Naive thymus-derived CD4-positive, alpha-beta T cell (primary cell): ENCODE measurements at regions not wholly inside any gene's neighbourhood (a gene's known extent, or its start where the extent isn't known, plus 50 kb on each side); places are given as distances from the start of the nearest gene placed in this dataset.

Experiments
- ATAC-seq: fragments of 150-1000 bp; cut with Tn5 transposase; 2 replicates; pipeline ENCODE4 v1.10.0; 2021; ENCODE audit warnings: mild to moderate bottlenecking, moderate library complexity
- CTCF ChIA-PET: fragments of 350-600 bp; sonication (Branson Sonifier 250); formaldehyde crosslinking; loops from one replicate; lab custom pipeline; 2021; ENCODE audit warnings: antibody characterized with exemption; lab: Charles Lee
- POLR2A ChIA-PET: fragments of 350-600 bp; sonication (Branson Sonifier 250); formaldehyde crosslinking; loops from one replicate; lab custom pipeline; 2021; ENCODE audit warnings: antibody characterized with exemption, inconsistent platforms; lab: Charles Lee
- DNase-seq, 9 donors: peaks; one replicate each; pipeline versions ENCODE4 v3.0.0 to v3.0.0-alpha.2; 2020 to 2022; ENCODE audit warnings: mixed read lengths in 1 of 9
- H3K27ac ChIP-seq: one replicate; pipeline ENCODE4 v1.7.0; 2013; ENCODE audit warnings: mild to moderate bottlenecking, low read depth, low read length, moderate library complexity
- H3K27me3 ChIP-seq, 2 donors: one replicate each; pipeline ENCODE4 v1.7.0; 2013; ENCODE audit warnings: low read length in 2 of 2, mild to moderate bottlenecking in 2 of 2, moderate library complexity in 2 of 2; ENCODE audit not compliant: control insufficient read depth in 2 of 2, insufficient read depth in 2 of 2
- H3K36me3 ChIP-seq, 3 experiments: 1 replicate in 2 of 3; 2 replicates in 1 of 3; pipeline ENCODE4 v1.7.0; 2013; ENCODE audit warnings: low read length in 3 of 3, mild to moderate bottlenecking in 3 of 3, moderate library complexity in 1 of 3; ENCODE audit not compliant: insufficient read depth in 3 of 3, control insufficient read depth in 2 of 3
- H3K4me1 ChIP-seq, 2 donors: one replicate each; pipeline ENCODE4 v1.7.0; 2013; ENCODE audit warnings: low read length in 2 of 2, mild to moderate bottlenecking in 2 of 2, moderate library complexity in 1 of 2; ENCODE audit not compliant: control insufficient read depth in 2 of 2, insufficient read depth in 2 of 2
- H3K4me3 ChIP-seq: 2 replicates; pipeline ENCODE4 v1.7.0; 2013; ENCODE audit warnings: mild to moderate bottlenecking, low read length
- H3K9me3 ChIP-seq, 3 experiments: 1 replicate in 2 of 3; 2 replicates in 1 of 3; pipeline ENCODE4 v1.7.0; 2013; ENCODE audit warnings: low read length in 3 of 3; ENCODE audit not compliant: control insufficient read depth in 2 of 3
- H3K27ac Mint-ChIP-seq, 9 donors: one replicate each; pipeline ENCODE4 v1.8.0; 2020 to 2022; ENCODE audit warnings: mixed read lengths in 9 of 9, mild to moderate bottlenecking in 8 of 9, moderate library complexity in 5 of 9, inconsistent platforms in 2 of 9
- H3K27me3 Mint-ChIP-seq, 5 donors: one replicate each; pipeline ENCODE4 v1.8.0; 2021 to 2022; ENCODE audit warnings: mixed read lengths in 5 of 5, mild to moderate bottlenecking in 1 of 5
- H3K36me3 Mint-ChIP-seq, 5 donors: one replicate each; pipeline ENCODE4 v1.8.0; 2020 to 2022; ENCODE audit warnings: mixed read lengths in 5 of 5, mild to moderate bottlenecking in 3 of 5, inconsistent platforms in 1 of 5
- H3K4me1 Mint-ChIP-seq, 7 donors: one replicate each; pipeline ENCODE4 v1.8.0; 2020 to 2022; ENCODE audit warnings: mixed read lengths in 7 of 7, mild to moderate bottlenecking in 3 of 7, inconsistent platforms in 1 of 7
- H3K4me3 Mint-ChIP-seq, 10 donors: one replicate each; pipeline ENCODE4 v1.8.0; 2020 to 2022; ENCODE audit warnings: mild to moderate bottlenecking in 10 of 10, mixed read lengths in 10 of 10, moderate library complexity in 6 of 10, inconsistent platforms in 2 of 10
- H3K9me3 Mint-ChIP-seq, 11 donors: one replicate each; pipeline ENCODE4 v1.8.0; 2020 to 2022; ENCODE audit warnings: mixed read lengths in 11 of 11, mild to moderate bottlenecking in 4 of 11, inconsistent platforms in 1 of 11, moderate library complexity in 1 of 11
- intact Hi-C, 2 donors: fragments of 100-400 bp; cut with micrococcal nuclease; formaldehyde crosslinking; loops; one replicate each; pipeline ENCODE4 v1.15.1; 2023

- Mint-ChIP-seq H3K27me3 (no peaks in the 10 kb centered on the region), H3K27ac (no peak overlapping the region), H3K36me3 (no peaks in the 10 kb centered on the region), H3K9me3 (peaks cover 0 to 10% (median 2%) of the 10 kb centered on the region in 11 donors), H3K4me3 (no peak overlapping the region), H3K4me1 (no peaks in the 10 kb centered on the region)
- ChIA-PET CTCF (no interaction called here), POLR2A (no interaction called here)
- Histone ChIP-seq H3K4me1 (no peaks in the 10 kb centered on the region), H3K9me3 (no peaks in the 10 kb centered on the region), H3K4me3 (no peak overlapping the region), H3K36me3 (no peaks in the 10 kb centered on the region), H3K27me3 (no peaks in the 10 kb centered on the region), H3K27ac (no peak overlapping the region)
- intact Hi-C loops = no loop called here
- ATAC-seq = no peak
- DNase-seq = no peak
These were observed 403.4 kb upstream of the CDH7 start for GRCh38 chr18:65347446-65347845.

- Mint-ChIP-seq H3K4me1 (no peaks in the 10 kb centered on the region), H3K9me3 (peaks cover 0 to 10% (median 3%) of the 10 kb centered on the region in 11 donors), H3K27me3 (no peaks in the 10 kb centered on the region), H3K36me3 (no peaks in the 10 kb centered on the region), H3K27ac (no peak overlapping the region), H3K4me3 (no peak overlapping the region)
- DNase-seq (no peak), ATAC-seq (no peak)
- ChIA-PET CTCF (no interaction called here), POLR2A (no interaction called here)
- Histone ChIP-seq H3K27ac (no peak overlapping the region), H3K4me3 (no peak overlapping the region), H3K27me3 (no peaks in the 10 kb centered on the region), H3K36me3 (no peaks in the 10 kb centered on the region), H3K4me1 (no peaks in the 10 kb centered on the region), H3K9me3 (no peaks in the 10 kb centered on the region)
- intact Hi-C loops = no loop called here
These were observed 404.7 kb upstream of the CDH7 start for GRCh38 chr18:65346086-65346485.

GRCh38 chr18:65343571-65343970 lies 407.2 kb upstream of the CDH7 start:
- H3K4me1 Mint-ChIP-seq = no peaks in the 10 kb centered on the region
- Histone ChIP-seq H3K27ac (no peak overlapping the region), H3K9me3 (no peaks in the 10 kb centered on the region), H3K27me3 (no peaks in the 10 kb centered on the region), H3K4me1 (no peaks in the 10 kb centered on the region), H3K36me3 (no peaks in the 10 kb centered on the region), H3K4me3 (no peak overlapping the region)
- DNase-seq (no peak), ATAC-seq (no peak)
- H3K9me3 Mint-ChIP-seq = peaks cover 0 to 11% (median 3%) of the 10 kb centered on the region in 11 donors
- ChIA-PET CTCF (no interaction called here), POLR2A (no interaction called here)
- H3K36me3 Mint-ChIP-seq = no peaks in the 10 kb centered on the region
- intact Hi-C loops = no loop called here
- H3K4me3 Mint-ChIP-seq = no peak overlapping the region
- H3K27ac Mint-ChIP-seq = no peak overlapping the region
- H3K27me3 Mint-ChIP-seq = no peaks in the 10 kb centered on the region

GRCh38 chr18:65336411-65336810 lies 414.4 kb upstream of the CDH7 start:
- intact Hi-C loops = no loop called here
- no peak overlapping the region for H3K4me3 Mint-ChIP-seq
- H3K27me3 Mint-ChIP-seq = no peaks in the 10 kb centered on the region
- no peak overlapping the region for H3K27ac Mint-ChIP-seq
- H3K27ac ChIP-seq = no peak overlapping the region
- H3K36me3 Mint-ChIP-seq = no peaks in the 10 kb centered on the region
- H3K36me3 ChIP-seq = no peaks in the 10 kb centered on the region
- no peak for DNase-seq
- H3K27me3 ChIP-seq = no peaks in the 10 kb centered on the region
- no peak for ATAC-seq
- H3K4me3 ChIP-seq = no peak overlapping the region
- H3K9me3 Mint-ChIP-seq = peaks cover 0 to 25% (median 3%) of the 10 kb centered on the region in 11 donors
- H3K9me3 ChIP-seq = no peaks in the 10 kb centered on the region
- H3K4me1 Mint-ChIP-seq = no peaks in the 10 kb centered on the region
- CTCF ChIA-PET = no interaction called here
- POLR2A ChIA-PET = no interaction called here
- H3K4me1 ChIP-seq = no peaks in the 10 kb centered on the region

- H3K36me3 ChIP-seq = no peaks in the 10 kb centered on the region
- H3K9me3 ChIP-seq = no peaks in the 10 kb centered on the region
- no peaks in the 10 kb centered on the region for H3K4me1 ChIP-seq
- H3K4me1 Mint-ChIP-seq = no peaks in the 10 kb centered on the region
- H3K4me3 ChIP-seq = no peak overlapping the region
- intact Hi-C loops = no loop called here
- no peak overlapping the region for H3K4me3 Mint-ChIP-seq
- H3K27ac Mint-ChIP-seq = no peak overlapping the region
- H3K27me3 ChIP-seq = no peaks in the 10 kb centered on the region
- ChIA-PET CTCF (no interaction called here), POLR2A (no interaction called here)
- H3K36me3 Mint-ChIP-seq = no peaks in the 10 kb centered on the region
- no peaks in the 10 kb centered on the region for H3K27me3 Mint-ChIP-seq
- H3K9me3 Mint-ChIP-seq = peaks cover 0 to 12% (median 7%) of the 10 kb centered on the region in 11 donors
- DNase-seq (no peak), ATAC-seq (no peak)
- no peak overlapping the region for H3K27ac ChIP-seq
These were observed 421.8 kb upstream of the CDH7 start for GRCh38 chr18:65329010-65329409.

- ChIA-PET POLR2A (no interaction called here), CTCF (no interaction called here)
- Histone ChIP-seq H3K27me3 (no peaks in the 10 kb centered on the region), H3K4me3 (no peak overlapping the region), H3K4me1 (no peaks in the 10 kb centered on the region), H3K9me3 (no peaks in the 10 kb centered on the region), H3K27ac (no peak overlapping the region), H3K36me3 (no peaks in the 10 kb centered on the region)
- H3K4me1 Mint-ChIP-seq = no peaks in the 10 kb centered on the region
- no peaks in the 10 kb centered on the region for H3K36me3 Mint-ChIP-seq
- peaks cover 0 to 9% (median 6%) of the 10 kb centered on the region in 11 donors for H3K9me3 Mint-ChIP-seq
- no peak overlapping the region for H3K27ac Mint-ChIP-seq
- intact Hi-C loops = no loop called here
- DNase-seq (no peak), ATAC-seq (no peak)
- no peaks in the 10 kb centered on the region for H3K27me3 Mint-ChIP-seq
- no peak overlapping the region for H3K4me3 Mint-ChIP-seq
These were observed 424.0 kb upstream of the CDH7 start for GRCh38 chr18:65326805-65327204.

DNA sequence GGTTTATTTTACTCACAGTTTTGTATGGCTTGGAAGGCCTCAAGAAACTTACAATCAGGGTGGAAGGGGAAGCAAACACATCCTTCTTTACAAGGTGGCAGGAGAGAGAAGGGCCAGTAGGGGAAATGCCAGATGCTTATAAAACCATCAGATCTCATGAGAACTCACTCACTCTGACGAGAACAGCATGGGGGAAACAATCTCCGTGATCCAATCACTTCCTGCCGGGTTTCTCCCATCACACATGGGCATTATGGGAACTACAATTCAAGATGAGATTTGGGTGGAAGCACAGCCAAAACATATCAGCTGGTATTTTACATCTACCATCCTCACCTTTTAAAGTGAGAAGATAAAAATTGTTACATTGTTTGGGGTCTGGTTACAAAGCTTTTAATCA lies 427.9 kb upstream of the CDH7 start:
- CTCF ChIA-PET = no interaction called here

More for the DNA sequence above, 427.9 kb upstream of the CDH7 start:
- Mint-ChIP-seq H3K9me3 (peaks cover 0 to 13% (median 4%) of the 10 kb centered on the region in 11 donors), H3K36me3 (no peaks in the 10 kb centered on the region), H3K4me1 (no peaks in the 10 kb centered on the region), H3K4me3 (no peak overlapping the region), H3K27ac (no peak overlapping the region), H3K27me3 (no peaks in the 10 kb centered on the region)
- no peak overlapping the region for H3K27ac ChIP-seq
- POLR2A ChIA-PET = no interaction called here
- no peaks in the 10 kb centered on the region for H3K9me3 ChIP-seq
- H3K27me3 ChIP-seq = no peaks in the 10 kb centered on the region
- no peaks in the 10 kb centered on the region for H3K36me3 ChIP-seq
- intact Hi-C loops = no loop called here
- ATAC-seq (no peak), DNase-seq (no peak)
- H3K4me1 ChIP-seq = no peaks in the 10 kb centered on the region
- no peak overlapping the region for H3K4me3 ChIP-seq
